PC-3 (cell line): ENCODE measurements at regions not wholly inside any gene's neighbourhood (a gene's known extent, or its start where the extent isn't known, plus 50 kb on each side); places are given as distances from the start of the nearest gene placed in this dataset.

Experiments
- ATAC-seq: fragments of 200-7000 bp; cut with Tn5 transposase; 2 replicates; pipeline ENCODE4 v1.9.1; 2020; ENCODE audit warnings: mild to moderate bottlenecking, moderate library complexity
- BruUV-seq: library from RNA; stranded (reverse); fragments of 400-500 nt; replicated peaks from 2 replicates; lab custom pipeline; 2021; lab: Mats Ljungman, UMichigan
- CTCF ChIA-PET: fragments of 300-600 bp; sonication (Branson Sonifier 250); formaldehyde crosslinking; loops from one replicate; lab custom pipeline; 2022; ENCODE audit warnings: antibody characterized with exemption; lab: Charles Lee
- POLR2A ChIA-PET: fragments of 300-600 bp; sonication (Branson Sonifier 250); formaldehyde crosslinking; loops from one replicate; lab custom pipeline; 2022; ENCODE audit warnings: antibody characterized with exemption; ENCODE audit not compliant: unreplicated experiment; lab: Charles Lee
- DNase-seq: peaks from one replicate; pipeline ENCODE4 v3.0.0-alpha.2; 2015
- H2AFZ ChIP-seq: fragments of 300-600 bp; sonication (generic); 2 replicates; pipeline ENCODE4 v1.6.0; 2016; ENCODE audit warnings: antibody characterized with exemption, low read length
- H3F3A ChIP-seq: fragments of 300-600 bp; sonication (generic); one replicate; pipeline ENCODE4 v1.6.0; 2017; ENCODE audit warnings: antibody characterized with exemption, low read length, control low read depth, mild to moderate bottlenecking; ENCODE audit not compliant: unreplicated experiment
- H3K27ac ChIP-seq: fragments of 300-600 bp; sonication (generic); 2 replicates; pipeline ENCODE4 v1.5.1; 2016; ENCODE audit warnings: mild to moderate bottlenecking, low read length
- H3K27me3 ChIP-seq: fragments of 300-600 bp; sonication (generic); 2 replicates; pipeline ENCODE4 v1.6.1; 2016; ENCODE audit warnings: low read length, mixed read lengths
- H3K36me3 ChIP-seq: fragments of 300-600 bp; sonication (generic); 2 replicates; pipeline ENCODE4 v1.6.1; 2016; ENCODE audit warnings: low read depth, mixed run types, low read length, mixed read lengths
- H3K4me1 ChIP-seq: fragments of 300-600 bp; sonication (generic); 2 replicates; pipeline ENCODE4 v1.5.1; 2016; ENCODE audit warnings: low read length; ENCODE audit not compliant: insufficient read depth
- H3K4me2 ChIP-seq: fragments of 300-600 bp; sonication (generic); 2 replicates; pipeline ENCODE4 v1.6.0; 2016; ENCODE audit warnings: low read length
- H3K4me3 ChIP-seq: fragments of 300-600 bp; sonication (generic); 2 replicates; pipeline ENCODE4 v1.5.1; 2016; ENCODE audit warnings: mild to moderate bottlenecking, low read length, mixed read lengths
- H3K79me2 ChIP-seq: fragments of 300-600 bp; sonication (generic); 2 replicates; pipeline ENCODE4 v1.6.1; 2017; ENCODE audit warnings: low read length, mixed read lengths
- H3K9ac ChIP-seq: fragments of 300-600 bp; sonication (generic); 2 replicates; pipeline ENCODE4 v1.6.0; 2016; ENCODE audit warnings: mild to moderate bottlenecking, low read length
- H3K9me2 ChIP-seq: fragments of 300-600 bp; sonication (generic); replicated peaks from 2 replicates; pipeline ENCODE4 v1.6.1; 2016; ENCODE audit warnings: mixed run types, low read length, mixed read lengths
- H3K9me3 ChIP-seq: fragments of 300-600 bp; sonication (generic); 2 replicates; pipeline ENCODE4 v1.6.1; 2016; ENCODE audit warnings: low read length, mixed read lengths
- H4K20me1 ChIP-seq: fragments of 300-600 bp; sonication (generic); 2 replicates; pipeline ENCODE4 v1.6.1; 2016; ENCODE audit warnings: low read length, mixed read lengths
- EZH2 ChIP-seq: fragments of 300-600 bp; sonication (generic); IDR thresholded peaks from one replicate; pipeline ENCODE4 v1.6.1; 2017; ENCODE audit warnings: antibody characterized with exemption, mild to moderate bottlenecking, low read length; ENCODE audit not compliant: unreplicated experiment
- EZH2phosphoT487 ChIP-seq: fragments of 300-600 bp; sonication (generic); IDR thresholded peaks from 2 replicates; pipeline ENCODE4 v1.6.1; 2018; ENCODE audit warnings: mild to moderate bottlenecking, antibody characterized with exemption, low read length, borderline replicate concordance
- intact Hi-C: fragments of 100-400 bp; cut with micrococcal nuclease; formaldehyde crosslinking; loops from 2 replicates; pipeline ENCODE4 v1.9.0; 2023
- TF ChIP-seq, protein P1 (sequence below): fragments of 300-600 bp; sonication (generic); conservative IDR thresholded peaks from 2 replicates; pipeline ENCODE4 v1.5.1; 2017; ENCODE audit warnings: antibody characterized with exemption, low read depth, mild to moderate bottlenecking, low read length

DNA sequence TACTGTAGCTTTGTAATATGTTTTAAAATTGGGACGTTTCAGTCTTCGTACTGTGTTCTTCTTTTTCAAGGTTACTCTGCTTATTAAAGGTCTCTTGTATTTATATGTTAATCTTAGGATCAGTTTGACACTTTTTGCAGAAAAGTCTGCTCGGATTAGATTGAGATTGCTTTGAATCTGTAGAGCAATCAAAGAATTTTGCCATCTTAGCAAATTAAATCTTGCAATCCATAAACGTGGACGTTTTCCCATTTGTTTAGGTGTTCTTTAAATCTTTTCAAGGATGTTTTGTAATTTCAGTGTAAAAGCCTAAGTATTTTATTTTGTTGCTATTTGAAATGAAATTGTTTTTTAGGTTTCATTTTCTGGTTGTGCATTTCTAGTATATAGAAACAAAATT, 78.0 kb upstream of the GTSF1L start:
- intact Hi-C loops, result no loop called here
- TF ChIP-seq EZH2phosphoT487 (no peak), EZH2 (no peak)
- TF ChIP-seq, protein P1, sequence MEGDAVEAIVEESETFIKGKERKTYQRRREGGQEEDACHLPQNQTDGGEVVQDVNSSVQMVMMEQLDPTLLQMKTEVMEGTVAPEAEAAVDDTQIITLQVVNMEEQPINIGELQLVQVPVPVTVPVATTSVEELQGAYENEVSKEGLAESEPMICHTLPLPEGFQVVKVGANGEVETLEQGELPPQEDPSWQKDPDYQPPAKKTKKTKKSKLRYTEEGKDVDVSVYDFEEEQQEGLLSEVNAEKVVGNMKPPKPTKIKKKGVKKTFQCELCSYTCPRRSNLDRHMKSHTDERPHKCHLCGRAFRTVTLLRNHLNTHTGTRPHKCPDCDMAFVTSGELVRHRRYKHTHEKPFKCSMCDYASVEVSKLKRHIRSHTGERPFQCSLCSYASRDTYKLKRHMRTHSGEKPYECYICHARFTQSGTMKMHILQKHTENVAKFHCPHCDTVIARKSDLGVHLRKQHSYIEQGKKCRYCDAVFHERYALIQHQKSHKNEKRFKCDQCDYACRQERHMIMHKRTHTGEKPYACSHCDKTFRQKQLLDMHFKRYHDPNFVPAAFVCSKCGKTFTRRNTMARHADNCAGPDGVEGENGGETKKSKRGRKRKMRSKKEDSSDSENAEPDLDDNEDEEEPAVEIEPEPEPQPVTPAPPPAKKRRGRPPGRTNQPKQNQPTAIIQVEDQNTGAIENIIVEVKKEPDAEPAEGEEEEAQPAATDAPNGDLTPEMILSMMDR, result no peak
- no TSS peak for BruUV-seq
- Histone ChIP-seq H3K27me3 (no peaks in the 10 kb centered on the region), H3K9me2 (no peaks in the 10 kb centered on the region), H3K4me2 (no peak overlapping the region), H3K9me3 (peaks cover 17% of the 10 kb centered on the region; the same call in 1 of the 2 replicates), H2AFZ (no peak overlapping the region), H3K9ac (no peak overlapping the region), H3K4me3 (no peak overlapping the region), H3K36me3 (no peaks in the 10 kb centered on the region; the same call in 1 of the 2 replicates), H3K4me1 (no peaks in the 10 kb centered on the region), H3K27ac (no peak overlapping the region), H4K20me1 (no peaks in the 10 kb centered on the region), H3F3A (no peaks in the 10 kb centered on the region), H3K79me2 (no peaks in the 10 kb centered on the region)
- ATAC-seq (no peak), DNase-seq (no peak)
- ChIA-PET CTCF (no interaction called here), POLR2A (no interaction called here)

DNA sequence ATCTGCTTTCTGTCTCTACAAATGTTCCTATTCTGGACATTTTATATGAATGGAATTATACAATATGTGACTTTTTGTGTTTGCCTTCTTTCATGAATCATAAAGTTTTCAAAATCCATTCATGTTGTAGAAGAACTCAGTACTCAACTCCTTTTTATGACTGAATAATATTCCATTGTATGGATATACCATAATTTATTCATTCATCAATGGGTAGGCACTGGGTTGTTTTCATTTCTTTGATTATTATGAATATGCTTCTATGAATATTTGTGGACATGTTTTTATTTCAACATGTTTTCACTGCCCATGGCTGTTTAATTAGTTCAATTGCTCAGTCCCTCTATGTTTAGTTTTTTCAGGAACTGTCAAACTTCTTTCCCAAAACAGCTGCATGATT, 76.5 kb upstream of the GTSF1L start:
- ChIA-PET POLR2A (no interaction called here), CTCF (no interaction called here)
- Histone ChIP-seq H3F3A (no peaks in the 10 kb centered on the region), H3K9me2 (no peaks in the 10 kb centered on the region), H2AFZ (no peak overlapping the region), H3K9ac (no peak overlapping the region), H3K27me3 (no peaks in the 10 kb centered on the region), H4K20me1 (no peaks in the 10 kb centered on the region), H3K36me3 (no peaks in the 10 kb centered on the region), H3K4me3 (no peak overlapping the region), H3K79me2 (no peaks in the 10 kb centered on the region), H3K9me3 (peaks cover 7% of the 10 kb centered on the region; the same call in 1 of the 2 replicates), H3K4me1 (no peaks in the 10 kb centered on the region; the same call in 1 of the 2 replicates), H3K27ac (no peak overlapping the region), H3K4me2 (no peak overlapping the region)
- ATAC-seq (no peak), DNase-seq (no peak)
- BruUV-seq, result no TSS peak
- TF ChIP-seq EZH2, result no peak
- TF ChIP-seq, protein P1, result no peak
- TF ChIP-seq EZH2phosphoT487, result no peak
- intact Hi-C loops, result no loop called here

DNA sequence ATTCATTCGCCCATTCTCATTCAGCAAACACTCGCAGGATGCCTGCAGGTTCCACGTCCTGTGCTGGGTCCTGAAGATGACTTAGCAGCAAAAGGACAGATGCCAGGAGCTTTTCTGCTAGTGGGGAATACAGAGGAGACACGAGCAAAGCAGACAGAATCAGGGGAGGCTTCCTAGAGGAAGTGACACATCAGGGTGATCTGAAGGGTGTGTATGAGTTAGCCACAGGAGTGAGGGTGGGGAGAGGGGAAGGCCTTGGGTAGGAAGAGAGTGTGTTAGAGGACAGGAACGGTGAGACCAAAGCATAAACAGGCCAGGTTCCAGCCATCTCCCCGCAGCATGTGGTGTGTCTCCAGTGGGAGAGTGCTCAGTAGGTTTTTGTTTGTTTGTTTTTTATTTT, 73.4 kb upstream of the GTSF1L start:
- Histone ChIP-seq H3K9me3 (peaks cover 7% of the 10 kb centered on the region; the same call in 1 of the 2 replicates), H3K27me3 (no peaks in the 10 kb centered on the region), H3K36me3 (no peaks in the 10 kb centered on the region), H2AFZ (no peak overlapping the region), H3F3A (no peaks in the 10 kb centered on the region), H3K9me2 (no peaks in the 10 kb centered on the region), H3K4me1 (no peaks in the 10 kb centered on the region; the same call in 1 of the 2 replicates), H3K27ac (no peak overlapping the region), H3K79me2 (no peaks in the 10 kb centered on the region), H3K4me3 (no peak overlapping the region), H4K20me1 (no peaks in the 10 kb centered on the region), H3K4me2 (no peak overlapping the region), H3K9ac (no peak overlapping the region)
- ChIA-PET POLR2A (no interaction called here), CTCF (no interaction called here)
- ATAC-seq, result peak; percentile 22; the same call in 1 of the 2 replicates
- BruUV-seq, result no TSS peak
- intact Hi-C loops, result no loop called here
- no peak for DNase-seq
- TF ChIP-seq, protein P1, result no peak
- no peak for TF ChIP-seq EZH2
- TF ChIP-seq EZH2phosphoT487, result no peak
